GM13976 (cell line): ENCODE measurements at regions not wholly inside any gene's neighbourhood (a gene's known extent, or its start where the extent isn't known, plus 50 kb on each side); places are given as distances from the start of the nearest gene placed in this dataset.

Experiments used
- DNase-seq: peaks from one replicate; pipeline ENCODE4 v3.0.0; 2012; ENCODE audit warnings: low spot score
- in situ Hi-C: fragments of 300-500 bp; cut with MboI; formaldehyde crosslinking; loops from one replicate; pipeline ENCODE4 v1.12.0; 2022; ENCODE audit warnings: low sequenced_read_pairs, mixed read lengths, inconsistent platforms; ENCODE audit not compliant: unreplicated experiment
- TF ChIP-seq, protein P1 (sequence below): IDR thresholded peaks from 2 replicates; pipeline ENCODE4 v1.5.1; 2012; ENCODE audit warnings: borderline replicate concordance, mild to moderate bottlenecking; ENCODE audit not compliant: insufficient read depth; ENCODE audit errors: extremely low read depth, missing control alignments, control extremely low read depth

DNA sequence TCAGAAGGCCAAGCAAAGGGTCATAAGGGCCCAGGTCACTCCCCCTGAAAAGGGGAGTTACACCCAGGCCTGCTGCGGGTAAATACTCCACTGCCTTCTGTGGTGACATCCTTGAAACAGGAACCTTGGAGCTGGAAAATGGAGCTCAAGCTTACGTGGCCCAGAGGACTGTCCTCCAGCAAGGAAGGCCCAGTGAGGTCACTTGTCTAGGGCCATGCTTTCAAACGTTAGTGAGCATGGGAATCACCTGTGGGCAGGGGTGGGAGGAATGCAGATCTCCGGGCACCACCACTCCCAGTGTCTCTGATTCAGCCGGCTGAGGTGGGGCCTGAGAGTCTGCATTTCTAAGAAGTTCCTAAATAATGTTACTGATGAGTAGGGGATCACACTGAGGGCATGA, 140.5 kb upstream of the CCND2 start:
- in situ Hi-C loops = no loop called here
- no peak for DNase-seq
- TF ChIP-seq, protein P1, sequence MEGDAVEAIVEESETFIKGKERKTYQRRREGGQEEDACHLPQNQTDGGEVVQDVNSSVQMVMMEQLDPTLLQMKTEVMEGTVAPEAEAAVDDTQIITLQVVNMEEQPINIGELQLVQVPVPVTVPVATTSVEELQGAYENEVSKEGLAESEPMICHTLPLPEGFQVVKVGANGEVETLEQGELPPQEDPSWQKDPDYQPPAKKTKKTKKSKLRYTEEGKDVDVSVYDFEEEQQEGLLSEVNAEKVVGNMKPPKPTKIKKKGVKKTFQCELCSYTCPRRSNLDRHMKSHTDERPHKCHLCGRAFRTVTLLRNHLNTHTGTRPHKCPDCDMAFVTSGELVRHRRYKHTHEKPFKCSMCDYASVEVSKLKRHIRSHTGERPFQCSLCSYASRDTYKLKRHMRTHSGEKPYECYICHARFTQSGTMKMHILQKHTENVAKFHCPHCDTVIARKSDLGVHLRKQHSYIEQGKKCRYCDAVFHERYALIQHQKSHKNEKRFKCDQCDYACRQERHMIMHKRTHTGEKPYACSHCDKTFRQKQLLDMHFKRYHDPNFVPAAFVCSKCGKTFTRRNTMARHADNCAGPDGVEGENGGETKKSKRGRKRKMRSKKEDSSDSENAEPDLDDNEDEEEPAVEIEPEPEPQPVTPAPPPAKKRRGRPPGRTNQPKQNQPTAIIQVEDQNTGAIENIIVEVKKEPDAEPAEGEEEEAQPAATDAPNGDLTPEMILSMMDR = no peak

DNA sequence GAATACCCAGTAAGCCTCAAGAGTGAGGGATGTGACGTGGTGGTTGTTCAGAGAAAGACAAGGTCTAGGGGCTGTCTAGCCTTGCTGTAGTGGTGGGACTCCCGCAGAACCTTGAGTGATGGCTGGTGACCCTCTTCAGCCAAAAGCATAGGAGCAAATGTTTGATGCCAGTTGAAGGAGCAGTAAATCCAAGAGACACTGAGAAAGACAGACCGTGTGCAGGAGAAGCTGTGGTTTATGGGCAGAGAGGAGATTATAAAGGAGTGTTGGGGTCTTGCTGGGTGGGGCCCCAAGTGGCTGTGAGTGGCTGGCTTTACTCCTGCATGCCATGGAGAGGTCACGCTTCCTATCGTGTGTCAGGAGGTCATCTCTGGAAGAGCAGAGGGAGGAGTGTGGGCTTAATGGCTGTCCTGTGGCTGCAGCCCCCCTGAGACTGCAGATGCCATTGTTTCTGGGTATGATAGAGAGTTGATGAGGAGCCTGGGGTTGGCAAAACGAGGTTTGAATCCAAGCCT, 152.0 kb upstream of the CCND2 start:
- no peak for DNase-seq
- in situ Hi-C loops = no loop called here
- TF ChIP-seq, protein P1 = no peak

DNA sequence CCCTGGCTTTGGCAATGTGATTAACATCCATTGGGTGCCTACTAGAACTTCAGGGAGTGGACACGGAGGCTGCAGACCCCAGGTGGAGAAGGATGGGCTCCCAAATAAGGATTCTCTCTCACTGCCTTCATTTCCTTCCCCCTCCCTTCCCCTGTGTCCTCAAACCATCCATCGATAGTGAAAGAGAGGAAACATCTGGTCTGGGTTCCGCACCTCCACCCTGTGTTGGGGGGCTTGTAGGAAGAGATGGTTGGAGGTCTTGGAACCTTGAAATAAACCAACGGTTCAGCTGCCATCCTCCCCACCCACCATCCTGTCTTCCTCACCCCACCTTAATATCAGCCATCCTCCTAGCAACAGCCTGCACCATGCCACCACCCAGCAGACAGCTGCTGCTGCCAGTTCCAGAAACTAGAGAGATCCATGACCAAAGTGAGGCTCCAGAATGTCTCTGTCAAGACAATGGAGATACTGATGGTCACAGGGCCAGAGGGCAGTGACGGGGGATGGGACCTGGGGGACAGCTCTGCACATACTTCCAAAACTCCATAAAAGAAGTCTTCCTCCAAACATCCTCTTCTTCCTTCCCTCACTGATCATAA, 153.1 kb upstream of the CCND2 start:
- TF ChIP-seq, protein P1 = no peak
- no peak for DNase-seq
- in situ Hi-C loops = no loop called here

DNA sequence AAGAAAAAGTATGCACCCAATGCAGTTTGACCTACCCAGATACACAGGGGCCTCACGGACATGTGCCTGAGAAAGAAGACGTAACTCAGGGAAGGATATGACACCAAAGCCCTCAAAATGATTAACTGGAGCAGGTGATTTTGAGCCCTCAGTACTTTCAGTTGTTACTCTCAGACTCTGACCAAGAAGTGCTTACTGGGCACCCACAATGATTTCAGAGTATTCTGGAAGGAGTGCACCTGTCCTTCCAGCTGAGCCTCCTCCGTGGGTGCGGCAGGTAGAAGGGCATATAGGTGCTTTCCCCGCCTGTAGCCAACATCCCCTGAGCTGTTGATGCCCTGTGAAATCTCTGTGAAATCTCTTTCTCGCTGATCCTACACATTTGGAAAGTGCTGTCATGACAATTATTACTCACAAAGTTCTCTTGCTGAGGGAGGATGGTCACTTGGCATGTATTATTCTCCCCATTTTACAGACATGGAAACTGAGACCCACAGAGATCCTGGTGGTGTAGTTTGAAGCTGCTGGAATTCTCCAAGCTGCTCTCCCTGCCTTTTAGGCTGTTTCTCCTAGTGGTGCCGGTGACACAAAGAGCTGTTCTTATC, 154.3 kb upstream of the CCND2 start:
- peak; percentile 72 for DNase-seq
- in situ Hi-C loops = no loop called here
- TF ChIP-seq, protein P1 = no peak

DNA sequence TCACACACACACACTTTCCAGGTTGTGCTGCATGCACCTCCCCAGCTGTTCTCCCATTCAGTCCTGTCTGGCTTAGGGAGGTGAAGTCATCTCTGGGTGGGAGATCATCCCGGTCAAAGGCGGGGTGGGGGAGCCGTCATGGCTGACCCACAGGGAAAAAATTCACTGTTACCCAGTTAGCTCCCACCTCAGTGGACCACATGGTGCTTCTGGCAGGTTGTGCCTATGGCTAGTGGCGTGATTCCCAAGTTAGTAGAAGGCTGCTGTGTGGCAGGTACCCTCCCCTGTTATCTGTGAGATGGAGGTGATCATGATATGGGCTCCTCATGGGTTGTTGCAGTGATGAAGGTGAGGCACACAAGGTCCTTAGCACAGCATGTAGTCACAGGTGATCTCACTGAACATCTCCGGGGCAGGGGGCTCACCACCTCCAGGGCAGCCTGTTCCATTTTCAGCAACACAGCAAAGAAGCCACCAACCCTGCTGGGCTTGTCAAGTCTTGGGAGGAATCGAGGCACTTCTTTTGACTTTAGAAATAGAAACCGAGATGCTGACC, 154.9 kb upstream of the CCND2 start:
- in situ Hi-C loops = no loop called here
- DNase-seq = no peak

DNA sequence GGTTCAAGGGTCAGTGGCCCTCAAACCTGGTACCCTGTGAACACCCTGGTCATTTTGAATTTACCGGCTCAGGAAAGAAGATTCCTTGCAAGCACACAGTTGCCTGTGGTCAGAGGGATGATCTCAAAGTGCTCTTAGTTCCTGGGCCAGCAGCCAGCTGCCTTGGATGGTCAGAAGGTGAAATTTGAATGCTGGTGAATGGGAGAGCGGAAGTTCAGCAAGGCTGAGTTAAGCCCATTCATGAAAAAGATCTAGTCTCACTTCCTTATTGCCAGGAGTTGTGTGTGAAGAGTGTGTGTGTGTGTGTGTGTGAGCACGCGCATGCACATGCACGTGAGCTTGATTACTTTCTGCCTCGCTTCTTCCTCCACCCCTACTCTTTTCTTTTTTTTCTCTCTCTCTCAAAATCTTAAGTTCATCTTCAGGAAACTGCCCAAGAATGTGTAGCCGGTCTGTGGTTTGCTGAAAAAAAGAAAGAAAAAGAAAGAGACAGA, 155.5 kb upstream of the CCND2 start:
- peak; percentile 53 for DNase-seq
- TF ChIP-seq, protein P1 = no peak
- in situ Hi-C loops = no loop called here

More for the DNA sequence above, 154.9 kb upstream of the CCND2 start:
- TF ChIP-seq, protein P1 = no peak
